ENCODE measurements at regions not wholly inside any gene's neighbourhood (a gene's known extent, or its start where the extent isn't known, plus 50 kb on each side); places are given as distances from the start of the nearest gene placed in this dataset.

DNA sequence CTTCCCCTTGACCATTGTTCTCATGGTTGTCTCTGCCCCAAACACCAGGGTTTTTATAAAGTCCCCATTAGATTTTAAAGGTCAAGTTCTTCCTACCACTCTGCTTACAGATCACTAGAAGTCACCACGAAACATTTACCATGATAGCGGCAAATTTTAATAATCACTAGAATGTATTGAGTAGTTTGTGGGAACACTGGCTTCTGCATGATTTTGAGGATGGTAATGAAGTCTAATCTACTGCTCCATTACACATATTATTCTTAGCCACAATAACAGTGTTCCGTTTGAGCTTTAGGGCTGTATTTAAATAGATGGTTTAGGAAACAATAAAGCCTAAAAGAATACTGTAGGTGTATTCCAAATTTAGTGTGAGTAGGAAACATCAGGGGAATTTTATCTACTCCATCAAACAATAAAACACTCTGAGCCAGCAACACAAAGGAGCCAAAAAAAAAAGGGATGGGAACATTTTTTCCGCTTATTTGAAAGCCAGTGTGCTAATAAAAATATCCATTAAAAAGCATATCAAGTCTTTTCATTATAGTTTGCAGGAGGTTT lies 49.7 kb downstream of the KLF12 start:
- no peak for DNase-seq (ENCODE audit: low read depth)
- Histone ChIP-seq H3K36me3 (ENCODE audit: control insufficient read depth, insufficient read depth, low read length) (no peaks in the 10 kb centered on the region), H3K27me3 (ENCODE audit: control insufficient read depth, insufficient read depth, low read length) (no peaks in the 10 kb centered on the region), H3K4me3 (ENCODE audit: low read depth, low read length) (no peak overlapping the region)
- TF ChIP-seq, protein P1, sequence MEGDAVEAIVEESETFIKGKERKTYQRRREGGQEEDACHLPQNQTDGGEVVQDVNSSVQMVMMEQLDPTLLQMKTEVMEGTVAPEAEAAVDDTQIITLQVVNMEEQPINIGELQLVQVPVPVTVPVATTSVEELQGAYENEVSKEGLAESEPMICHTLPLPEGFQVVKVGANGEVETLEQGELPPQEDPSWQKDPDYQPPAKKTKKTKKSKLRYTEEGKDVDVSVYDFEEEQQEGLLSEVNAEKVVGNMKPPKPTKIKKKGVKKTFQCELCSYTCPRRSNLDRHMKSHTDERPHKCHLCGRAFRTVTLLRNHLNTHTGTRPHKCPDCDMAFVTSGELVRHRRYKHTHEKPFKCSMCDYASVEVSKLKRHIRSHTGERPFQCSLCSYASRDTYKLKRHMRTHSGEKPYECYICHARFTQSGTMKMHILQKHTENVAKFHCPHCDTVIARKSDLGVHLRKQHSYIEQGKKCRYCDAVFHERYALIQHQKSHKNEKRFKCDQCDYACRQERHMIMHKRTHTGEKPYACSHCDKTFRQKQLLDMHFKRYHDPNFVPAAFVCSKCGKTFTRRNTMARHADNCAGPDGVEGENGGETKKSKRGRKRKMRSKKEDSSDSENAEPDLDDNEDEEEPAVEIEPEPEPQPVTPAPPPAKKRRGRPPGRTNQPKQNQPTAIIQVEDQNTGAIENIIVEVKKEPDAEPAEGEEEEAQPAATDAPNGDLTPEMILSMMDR (IDR thresholded peaks at IDR 0.05; ENCODE audit: insufficient read depth, low read length, poor library complexity, severe bottlenecking): no peak

DNA sequence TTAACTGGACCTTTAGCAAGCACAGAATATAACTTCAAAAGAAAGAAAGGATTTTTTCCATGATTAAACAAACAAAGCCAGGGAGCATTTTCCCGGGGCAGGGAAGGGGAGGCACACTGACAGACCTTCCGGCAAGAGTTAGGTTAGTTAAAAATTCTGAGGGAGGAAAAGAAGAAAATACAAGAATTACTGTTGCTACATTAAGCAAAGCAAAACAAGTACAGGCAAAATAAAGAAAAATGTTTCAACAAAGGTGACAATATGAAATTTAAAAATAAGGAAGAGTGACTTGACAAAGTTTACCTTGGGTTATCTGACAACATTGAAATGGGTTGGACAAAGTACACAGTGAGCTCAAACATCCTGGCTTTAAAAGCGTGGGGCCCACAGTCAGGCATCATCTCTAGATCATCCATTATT lies 51.5 kb downstream of the KLF12 start:
- DNase-seq (ENCODE audit: low read depth): no peak
- Histone ChIP-seq H3K36me3 (ENCODE audit: control insufficient read depth, insufficient read depth, low read length) (no peaks in the 10 kb centered on the region), H3K27me3 (ENCODE audit: control insufficient read depth, insufficient read depth, low read length) (no peaks in the 10 kb centered on the region), H3K4me3 (ENCODE audit: low read depth, low read length) (no peak overlapping the region)
- TF ChIP-seq, protein P1 (IDR thresholded peaks at IDR 0.05; ENCODE audit: insufficient read depth, low read length, poor library complexity, severe bottlenecking): no peak

DNA sequence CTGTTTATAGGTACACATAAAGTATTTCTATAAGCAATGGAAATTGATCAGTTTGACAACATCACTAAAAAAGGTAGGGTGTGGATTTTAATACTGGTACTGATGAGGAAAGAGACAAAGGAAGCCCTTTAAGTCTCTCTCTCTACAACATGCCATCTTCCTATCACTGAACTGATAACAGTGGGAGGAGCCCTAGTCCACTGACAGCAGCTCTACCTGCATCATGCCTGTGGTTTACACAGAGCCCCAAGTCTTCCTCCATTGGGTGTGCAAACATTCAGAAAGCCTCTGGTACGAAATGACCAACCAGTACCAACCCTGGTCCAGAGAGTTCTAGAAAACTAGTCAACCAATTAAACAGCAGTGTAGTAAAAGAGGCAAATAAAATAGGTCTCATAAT lies 53.4 kb downstream of the KLF12 start:
- Histone ChIP-seq H3K27me3 (ENCODE audit: control insufficient read depth, insufficient read depth, low read length) (no peaks in the 10 kb centered on the region), H3K4me3 (ENCODE audit: low read depth, low read length) (no peak overlapping the region), H3K36me3 (ENCODE audit: control insufficient read depth, insufficient read depth, low read length) (no peaks in the 10 kb centered on the region)
- no peak for DNase-seq (ENCODE audit: low read depth)
- TF ChIP-seq, protein P1 (IDR thresholded peaks at IDR 0.05; ENCODE audit: insufficient read depth, low read length, poor library complexity, severe bottlenecking): no peak

DNA sequence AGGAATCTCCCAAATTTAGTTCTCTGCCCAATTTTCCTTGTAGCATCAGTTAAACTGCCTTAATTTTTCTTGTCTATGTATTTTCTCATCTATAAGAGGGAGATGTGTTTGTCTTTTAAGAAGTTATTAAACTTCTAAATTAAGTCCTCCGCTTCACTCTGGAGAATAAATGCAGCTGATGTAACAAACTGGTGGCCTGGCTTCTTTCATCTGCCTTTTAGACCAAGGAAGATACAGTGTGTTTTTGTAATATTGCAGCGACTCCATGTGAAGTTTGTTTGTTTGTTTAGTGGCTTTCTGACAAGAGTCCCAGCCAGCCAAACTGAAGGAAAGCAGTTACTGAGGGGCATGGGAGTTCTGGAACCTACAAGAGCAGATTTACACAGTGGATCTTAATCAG lies 56.4 kb downstream of the KLF12 start:
- no peaks in the 10 kb centered on the region for H3K27me3 ChIP-seq (ENCODE audit: control insufficient read depth, insufficient read depth, low read length)
- TF ChIP-seq, protein P1 (IDR thresholded peaks at IDR 0.05; ENCODE audit: insufficient read depth, low read length, poor library complexity, severe bottlenecking): no peak
- no peak for DNase-seq (ENCODE audit: low read depth)
- no peak overlapping the region for H3K4me3 ChIP-seq (ENCODE audit: low read depth, low read length)
- no peaks in the 10 kb centered on the region for H3K36me3 ChIP-seq (ENCODE audit: control insufficient read depth, insufficient read depth, low read length)

DNA sequence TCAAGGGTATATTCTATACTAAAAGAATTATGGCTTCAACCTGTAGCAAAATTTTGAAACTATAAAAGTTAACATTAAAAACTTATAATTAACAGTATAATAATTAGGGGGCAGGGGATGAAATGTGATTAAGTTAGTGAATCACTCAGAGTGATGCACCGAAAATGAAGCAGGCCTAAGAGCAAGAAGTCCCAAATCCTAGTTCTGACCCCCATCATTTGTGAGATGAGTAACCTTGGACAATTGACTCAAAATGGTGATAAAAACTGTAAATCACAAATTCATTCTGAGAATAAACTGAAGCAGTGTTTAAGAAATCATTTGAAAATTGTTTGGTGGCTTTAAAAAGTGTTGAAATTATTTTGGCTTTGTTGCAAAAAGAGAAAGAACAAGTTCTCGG lies 56.8 kb downstream of the KLF12 start:
- Histone ChIP-seq H3K4me3 (ENCODE audit: low read depth, low read length) (no peak overlapping the region), H3K27me3 (ENCODE audit: control insufficient read depth, insufficient read depth, low read length) (no peaks in the 10 kb centered on the region), H3K36me3 (ENCODE audit: control insufficient read depth, insufficient read depth, low read length) (no peaks in the 10 kb centered on the region)
- DNase-seq (ENCODE audit: low read depth): no peak
- TF ChIP-seq, protein P1 (IDR thresholded peaks at IDR 0.05; ENCODE audit: insufficient read depth, low read length, poor library complexity, severe bottlenecking): no peak

DNA sequence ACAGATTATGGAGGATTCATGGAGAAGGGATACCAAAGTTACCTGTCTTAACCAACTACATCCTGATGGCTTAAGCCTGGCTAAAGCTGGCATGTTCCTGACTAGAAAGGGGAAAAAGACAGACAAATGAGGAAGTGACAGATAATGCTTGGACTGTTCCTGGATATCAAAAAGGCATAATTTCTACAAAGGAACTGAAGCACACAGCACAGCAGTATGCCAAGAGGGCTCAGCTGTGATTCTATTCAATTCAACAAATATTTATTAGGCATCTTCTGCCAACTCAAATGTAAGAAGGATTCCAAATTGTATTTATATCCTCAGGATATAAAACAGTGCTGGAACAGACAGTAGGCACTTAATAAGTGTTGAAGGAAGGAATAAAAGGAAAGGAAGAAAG lies 59.5 kb downstream of the KLF12 start:
- Histone ChIP-seq H3K36me3 (ENCODE audit: control insufficient read depth, insufficient read depth, low read length) (no peaks in the 10 kb centered on the region), H3K27me3 (ENCODE audit: control insufficient read depth, insufficient read depth, low read length) (no peaks in the 10 kb centered on the region), H3K4me3 (ENCODE audit: low read depth, low read length) (no peak overlapping the region)
- TF ChIP-seq, protein P1 (IDR thresholded peaks at IDR 0.05; ENCODE audit: insufficient read depth, low read length, poor library complexity, severe bottlenecking): no peak
- DNase-seq (ENCODE audit: low read depth): peak; percentile 7

Measured in kidney epithelial cell (primary cell).